Neural progenitor cell (in vitro differentiated cells): ENCODE measurements at regions not wholly inside any gene's neighbourhood (a gene's known extent, or its start where the extent isn't known, plus 50 kb on each side); places are given as distances from the start of the nearest gene placed in this dataset.

Experiments
- DNase-seq: peaks from one replicate; pipeline ENCODE4 v3.0.0-alpha.2; 2016; ENCODE audit warnings: low spot score
- H2AFZ ChIP-seq: fragments of 200-600 bp; sonication (generic); replicated peaks from 2 replicates; pipeline ENCODE4 v1.6.1; 2016; ENCODE audit warnings: antibody characterized with exemption
- H3F3A ChIP-seq: fragments of 200-600 bp; sonication (generic); 2 replicates; pipeline ENCODE4 v1.6.1; 2016; ENCODE audit warnings: antibody characterized with exemption, low read depth
- H3K27ac ChIP-seq: fragments of 200-600 bp; sonication (generic); 2 replicates; pipeline ENCODE4 v1.5.1; 2016; ENCODE audit warnings: mild to moderate bottlenecking
- H3K27me3 ChIP-seq: fragments of 200-600 bp; sonication (generic); 2 replicates; pipeline ENCODE4 v1.6.1; 2016; ENCODE audit warnings: mild to moderate bottlenecking, moderate library complexity
- H3K36me3 ChIP-seq: fragments of 200-600 bp; sonication (generic); 2 replicates; pipeline ENCODE4 v1.5.1; 2016
- H3K4me1 ChIP-seq: fragments of 200-600 bp; sonication (generic); 2 replicates; pipeline ENCODE4 v1.6.1; 2016; ENCODE audit warnings: mixed run types
- H3K4me2 ChIP-seq: fragments of 200-600 bp; sonication (generic); 2 replicates; pipeline ENCODE4 v1.6.1; 2016
- H3K4me3 ChIP-seq: fragments of 200-600 bp; sonication (generic); 2 replicates; pipeline ENCODE4 v1.5.1; 2016
- H3K79me2 ChIP-seq: fragments of 200-600 bp; sonication (generic); 2 replicates; pipeline ENCODE4 v1.6.1; 2016; ENCODE audit warnings: low read depth
- H3K9ac ChIP-seq: fragments of 200-600 bp; sonication (generic); 2 replicates; pipeline ENCODE4 v1.6.1; 2016
- H3K9me3 ChIP-seq: fragments of 200-600 bp; sonication (generic); 2 replicates; pipeline ENCODE4 v1.5.1; 2016; ENCODE audit warnings: low read depth
- H4K20me1 ChIP-seq: fragments of 200-600 bp; sonication (generic); 2 replicates; pipeline ENCODE4 v1.6.1; 2016; ENCODE audit warnings: low read depth
- H3K27ac Mint-ChIP-seq: 3 replicates; pipeline ENCODE4 v1.8.0; 2021; ENCODE audit warnings: mixed read lengths
- H3K27me3 Mint-ChIP-seq: 2 replicates; pipeline ENCODE4 v1.8.0; 2022; ENCODE audit warnings: low read depth, mild to moderate bottlenecking, inconsistent platforms, moderate library complexity, mixed read lengths; ENCODE audit not compliant: insufficient read depth
- H3K36me3 Mint-ChIP-seq: 3 replicates; pipeline ENCODE4 v1.8.0; 2021; ENCODE audit warnings: mixed read lengths
- H3K4me1 Mint-ChIP-seq: 3 replicates; pipeline ENCODE4 v1.8.0; 2021; ENCODE audit warnings: mixed read lengths
- H3K4me3 Mint-ChIP-seq: 3 replicates; pipeline ENCODE4 v1.8.0; 2021; ENCODE audit warnings: mild to moderate bottlenecking, moderate library complexity, mixed read lengths
- H3K9me3 Mint-ChIP-seq: 3 replicates; pipeline ENCODE4 v1.8.0; 2020; ENCODE audit warnings: mixed read lengths
- CTCF ChIP-seq: fragments of 200-600 bp; sonication (generic); IDR thresholded peaks from 2 replicates; pipeline ENCODE4 v1.5.1; 2017; ENCODE audit warnings: antibody characterized with exemption, mild to moderate bottlenecking
- EZH2 ChIP-seq: fragments of 200-600 bp; sonication (generic); IDR thresholded peaks from 2 replicates; pipeline ENCODE4 v1.6.1; 2017; ENCODE audit warnings: antibody characterized with exemption, mild to moderate bottlenecking, moderate library complexity
- EZH2phosphoT487 ChIP-seq: fragments of 200-600 bp; sonication (generic); IDR thresholded peaks from 2 replicates; pipeline ENCODE4 v1.6.1; 2017; ENCODE audit warnings: antibody characterized with exemption

DNA sequence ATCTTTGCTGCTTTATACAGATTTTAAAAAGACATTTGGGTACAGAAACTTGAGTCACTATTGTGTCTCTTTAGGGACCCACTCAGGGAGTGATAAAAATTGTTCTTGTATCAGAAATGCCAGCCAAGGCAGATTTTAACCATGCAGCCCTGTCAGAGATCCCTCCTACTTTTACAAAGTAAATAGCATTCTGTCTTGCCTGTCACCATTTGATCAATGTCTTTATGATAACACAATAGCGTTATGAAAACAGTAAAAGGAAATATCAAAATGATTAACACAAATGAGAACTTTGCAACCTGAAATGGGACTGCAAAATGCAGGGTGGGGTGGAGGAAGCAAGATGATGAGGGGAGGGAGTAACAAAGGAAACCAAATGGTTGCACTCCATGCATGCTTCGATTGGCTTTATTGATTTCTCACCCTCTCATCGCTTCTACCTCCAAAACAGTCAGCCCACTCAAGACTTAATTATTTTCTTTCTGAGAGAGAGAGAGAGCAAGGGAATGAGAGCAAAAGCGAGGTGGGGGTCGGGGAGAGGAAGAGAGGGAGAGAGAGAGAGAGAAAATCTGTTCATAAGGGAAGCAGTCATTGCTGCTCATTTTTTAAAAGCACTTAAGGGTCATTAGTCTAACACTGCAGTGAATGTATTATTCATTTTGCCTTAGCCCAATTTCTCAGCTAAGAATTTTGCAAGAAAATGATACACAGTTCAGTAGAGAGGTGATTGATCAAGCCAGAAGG is 576.5 kb downstream of the CSNK1G3 start:
- DNase-seq = no peak
- no peaks in the 10 kb centered on the region for H3K27me3 ChIP-seq
- Mint-ChIP-seq H3K4me3 (peak overlapping the region; percentile 34), H3K36me3 (peaks cover 1% of the 10 kb centered on the region), H3K27ac (peak overlapping the region; percentile 27), H3K4me1 (peaks cover 31% of the 10 kb centered on the region), H3K27me3 (no peaks in the 10 kb centered on the region), H3K9me3 (no peaks in the 10 kb centered on the region)
- no peaks in the 10 kb centered on the region for H4K20me1 ChIP-seq
- no peaks in the 10 kb centered on the region for H3K36me3 ChIP-seq
- H3K9me3 ChIP-seq = no peaks in the 10 kb centered on the region
- TF ChIP-seq CTCF (no peak), EZH2 (no peak), EZH2phosphoT487 (no peak)
- H3F3A ChIP-seq = peaks cover 25% of the 10 kb centered on the region
- peaks cover 32% of the 10 kb centered on the region for H3K4me1 ChIP-seq
- no peak overlapping the region for H2AFZ ChIP-seq
- H3K9ac ChIP-seq = no peak overlapping the region
- no peaks in the 10 kb centered on the region for H3K79me2 ChIP-seq
- H3K4me3 ChIP-seq = no peak overlapping the region
- H3K27ac ChIP-seq = no peak overlapping the region
- H3K4me2 ChIP-seq = peak overlapping the region; percentile 41

DNA sequence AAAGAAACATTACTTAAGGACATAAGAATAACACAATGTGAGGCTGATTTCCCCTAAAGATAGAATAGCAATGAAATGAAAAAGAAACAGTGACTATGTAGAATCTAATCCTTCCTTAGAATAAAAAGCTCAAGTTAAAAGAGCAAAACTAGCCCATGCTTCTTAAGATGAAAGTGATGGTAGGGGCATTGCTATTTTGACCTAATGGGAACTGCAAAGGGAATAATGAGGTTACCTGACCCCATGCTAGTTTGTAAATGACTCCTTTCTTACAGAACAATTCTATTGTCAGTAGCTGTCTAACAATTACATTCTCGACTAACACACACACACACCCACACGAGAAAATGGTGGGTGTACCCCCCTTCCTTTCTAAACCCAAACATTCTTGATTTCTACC is 575.8 kb downstream of the CSNK1G3 start:
- Histone ChIP-seq H3K9me3 (no peaks in the 10 kb centered on the region), H3K4me2 (peak overlapping the region; percentile 41), H2AFZ (no peak overlapping the region), H3K9ac (no peak overlapping the region), H3K79me2 (no peaks in the 10 kb centered on the region), H4K20me1 (no peaks in the 10 kb centered on the region), H3K4me1 (peaks cover 32% of the 10 kb centered on the region), H3F3A (peaks cover 25% of the 10 kb centered on the region), H3K4me3 (no peak overlapping the region), H3K27ac (no peak overlapping the region), H3K27me3 (no peaks in the 10 kb centered on the region), H3K36me3 (no peaks in the 10 kb centered on the region)
- H3K4me1 Mint-ChIP-seq = peaks cover 31% of the 10 kb centered on the region
- peak overlapping the region; percentile 27 for H3K27ac Mint-ChIP-seq
- H3K9me3 Mint-ChIP-seq = no peaks in the 10 kb centered on the region
- DNase-seq = peak; percentile 51
- TF ChIP-seq EZH2 (no peak), CTCF (no peak), EZH2phosphoT487 (peak; percentile 77)
- peaks cover 1% of the 10 kb centered on the region for H3K36me3 Mint-ChIP-seq
- H3K27me3 Mint-ChIP-seq = no peaks in the 10 kb centered on the region
- no peak overlapping the region for H3K4me3 Mint-ChIP-seq

GRCh38 chr5:124080256-124080655 is 568.3 kb downstream of the CSNK1G3 start:
- Mint-ChIP-seq H3K4me1 (no peaks in the 10 kb centered on the region), H3K27ac (no peak overlapping the region), H3K9me3 (peaks cover 4% of the 10 kb centered on the region), H3K36me3 (no peaks in the 10 kb centered on the region), H3K27me3 (peaks cover 2% of the 10 kb centered on the region), H3K4me3 (no peak overlapping the region)
- no peak overlapping the region for H3K27ac ChIP-seq
- no peak for DNase-seq
- H3K36me3 ChIP-seq = no peaks in the 10 kb centered on the region
- no peaks in the 10 kb centered on the region for H3K27me3 ChIP-seq
- no peaks in the 10 kb centered on the region for H3K79me2 ChIP-seq
- H3F3A ChIP-seq = no peaks in the 10 kb centered on the region
- TF ChIP-seq EZH2phosphoT487 (no peak), CTCF (no peak), EZH2 (no peak)
- H2AFZ ChIP-seq = no peak overlapping the region
- no peaks in the 10 kb centered on the region for H4K20me1 ChIP-seq
- no peak overlapping the region for H3K4me3 ChIP-seq
- peaks cover 4% of the 10 kb centered on the region for H3K4me1 ChIP-seq
- H3K9me3 ChIP-seq = no peaks in the 10 kb centered on the region
- no peak overlapping the region for H3K9ac ChIP-seq
- H3K4me2 ChIP-seq = no peak overlapping the region
